Astrocyte (in vitro differentiated cells and primary cell): ENCODE measurements at regions not wholly inside any gene's neighbourhood (a gene's known extent, or its start where the extent isn't known, plus 50 kb on each side); places are given as distances from the start of the nearest gene placed in this dataset.

Experiments
- CTCF ChIP-seq: IDR thresholded peaks from 2 replicates; pipeline ENCODE4 v1.5.1; 2011; ENCODE audit warnings: low read depth, mild to moderate bottlenecking, inconsistent platforms, low read length, moderate library complexity; ENCODE audit not compliant: insufficient read depth
- EZH2 ChIP-seq: IDR thresholded peaks from 2 replicates; pipeline ENCODE4 v1.6.1; 2012; ENCODE audit warnings: mild to moderate bottlenecking, low read length, inconsistent platforms; ENCODE audit not compliant: insufficient read depth

- TF ChIP-seq CTCF (no peak), EZH2 (no peak)
These were observed 53.3 kb downstream of the FAT3 start for GRCh38 chr11:92277871-92278270.
